ENCODE measurements at regions not wholly inside any gene's neighbourhood (a gene's known extent, or its start where the extent isn't known, plus 50 kb on each side); places are given as distances from the start of the nearest gene placed in this dataset.

- TF ChIP-seq, protein P1, sequence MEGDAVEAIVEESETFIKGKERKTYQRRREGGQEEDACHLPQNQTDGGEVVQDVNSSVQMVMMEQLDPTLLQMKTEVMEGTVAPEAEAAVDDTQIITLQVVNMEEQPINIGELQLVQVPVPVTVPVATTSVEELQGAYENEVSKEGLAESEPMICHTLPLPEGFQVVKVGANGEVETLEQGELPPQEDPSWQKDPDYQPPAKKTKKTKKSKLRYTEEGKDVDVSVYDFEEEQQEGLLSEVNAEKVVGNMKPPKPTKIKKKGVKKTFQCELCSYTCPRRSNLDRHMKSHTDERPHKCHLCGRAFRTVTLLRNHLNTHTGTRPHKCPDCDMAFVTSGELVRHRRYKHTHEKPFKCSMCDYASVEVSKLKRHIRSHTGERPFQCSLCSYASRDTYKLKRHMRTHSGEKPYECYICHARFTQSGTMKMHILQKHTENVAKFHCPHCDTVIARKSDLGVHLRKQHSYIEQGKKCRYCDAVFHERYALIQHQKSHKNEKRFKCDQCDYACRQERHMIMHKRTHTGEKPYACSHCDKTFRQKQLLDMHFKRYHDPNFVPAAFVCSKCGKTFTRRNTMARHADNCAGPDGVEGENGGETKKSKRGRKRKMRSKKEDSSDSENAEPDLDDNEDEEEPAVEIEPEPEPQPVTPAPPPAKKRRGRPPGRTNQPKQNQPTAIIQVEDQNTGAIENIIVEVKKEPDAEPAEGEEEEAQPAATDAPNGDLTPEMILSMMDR (IDR thresholded peaks at IDR 0.05): no peak
- no peak for TF ChIP-seq POLR2A (IDR thresholded peaks at IDR 0.05)
Measured at GRCh38 chrX:124209792-124210576, 122.5 kb upstream of the TEX13D start.

All from Peyer's patch (tissue), 4 donors.